ENCODE measurements at regions not wholly inside any gene's neighbourhood (a gene's known extent, or its start where the extent isn't known, plus 50 kb on each side); places are given as distances from the start of the nearest gene placed in this dataset.

GRCh38 chr4:3673716-3674478 lies 92.3 kb upstream of the ADRA2C start:
- Histone ChIP-seq H3K9me3 (replicated peaks) (peaks cover 9% of the 10 kb centered on the region), H3K4me1 (replicated peaks) (peaks cover 15% of the 10 kb centered on the region), H3K36me3 (no peaks in the 10 kb centered on the region), H3K4me3 (no peak overlapping the region), H3K27ac (no peak overlapping the region), H3K27me3 (replicated peaks) (peaks cover 16% of the 10 kb centered on the region)
- no peak for DNase-seq (ENCODE audit: low read depth in 1 of 2, low spot score in 2 of 2)

DNA sequence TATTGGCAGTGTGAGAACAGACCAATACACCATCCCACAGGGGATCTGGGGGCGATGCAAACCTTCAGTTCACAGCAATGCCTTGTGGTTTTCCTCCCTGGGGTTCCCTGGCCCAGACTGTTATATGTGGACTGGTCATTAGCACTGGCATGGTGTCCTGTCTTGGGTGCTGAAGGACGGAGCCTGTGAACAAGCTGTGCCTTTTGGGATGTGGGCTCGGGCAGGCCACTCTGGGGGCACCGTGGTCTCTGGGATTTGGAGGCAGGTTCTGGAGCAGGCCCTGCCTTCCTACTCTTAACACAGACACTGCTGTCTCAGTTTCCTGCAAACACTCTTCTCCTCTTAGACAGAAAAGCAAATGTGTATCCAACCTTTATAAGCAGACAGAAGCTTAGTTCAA lies 93.0 kb upstream of the ADRA2C start:
- Histone ChIP-seq H3K27me3 (replicated peaks) (peaks cover 16% of the 10 kb centered on the region), H3K36me3 (no peaks in the 10 kb centered on the region), H3K9me3 (replicated peaks) (peaks cover 9% of the 10 kb centered on the region), H3K27ac (no peak overlapping the region), H3K4me3 (no peak overlapping the region), H3K4me1 (replicated peaks) (peaks cover 15% of the 10 kb centered on the region)
- no peak for DNase-seq (ENCODE audit: low read depth in 1 of 2, low spot score in 2 of 2)

DNA sequence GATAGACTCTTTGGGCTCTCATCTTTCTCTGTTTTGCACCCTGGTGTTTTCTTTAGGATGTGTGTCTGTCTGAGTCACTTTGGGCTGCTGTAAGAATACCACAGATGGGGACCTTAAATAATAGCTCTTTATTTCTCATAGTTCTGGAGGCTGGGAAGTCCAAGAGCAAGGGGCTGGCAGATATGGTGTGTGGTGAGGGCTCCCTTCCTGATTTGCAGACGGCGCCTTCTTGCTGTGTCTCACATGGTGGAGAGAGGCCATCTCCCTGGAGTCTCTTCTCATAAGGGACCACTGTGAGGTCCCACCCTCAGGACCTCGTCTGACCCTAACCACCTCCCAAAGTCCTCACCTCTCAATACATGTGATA lies 93.7 kb upstream of the ADRA2C start:
- no peak for DNase-seq (ENCODE audit: low read depth in 1 of 2, low spot score in 2 of 2)
- H3K4me1 ChIP-seq (replicated peaks), result peaks cover 15% of the 10 kb centered on the region

DNA sequence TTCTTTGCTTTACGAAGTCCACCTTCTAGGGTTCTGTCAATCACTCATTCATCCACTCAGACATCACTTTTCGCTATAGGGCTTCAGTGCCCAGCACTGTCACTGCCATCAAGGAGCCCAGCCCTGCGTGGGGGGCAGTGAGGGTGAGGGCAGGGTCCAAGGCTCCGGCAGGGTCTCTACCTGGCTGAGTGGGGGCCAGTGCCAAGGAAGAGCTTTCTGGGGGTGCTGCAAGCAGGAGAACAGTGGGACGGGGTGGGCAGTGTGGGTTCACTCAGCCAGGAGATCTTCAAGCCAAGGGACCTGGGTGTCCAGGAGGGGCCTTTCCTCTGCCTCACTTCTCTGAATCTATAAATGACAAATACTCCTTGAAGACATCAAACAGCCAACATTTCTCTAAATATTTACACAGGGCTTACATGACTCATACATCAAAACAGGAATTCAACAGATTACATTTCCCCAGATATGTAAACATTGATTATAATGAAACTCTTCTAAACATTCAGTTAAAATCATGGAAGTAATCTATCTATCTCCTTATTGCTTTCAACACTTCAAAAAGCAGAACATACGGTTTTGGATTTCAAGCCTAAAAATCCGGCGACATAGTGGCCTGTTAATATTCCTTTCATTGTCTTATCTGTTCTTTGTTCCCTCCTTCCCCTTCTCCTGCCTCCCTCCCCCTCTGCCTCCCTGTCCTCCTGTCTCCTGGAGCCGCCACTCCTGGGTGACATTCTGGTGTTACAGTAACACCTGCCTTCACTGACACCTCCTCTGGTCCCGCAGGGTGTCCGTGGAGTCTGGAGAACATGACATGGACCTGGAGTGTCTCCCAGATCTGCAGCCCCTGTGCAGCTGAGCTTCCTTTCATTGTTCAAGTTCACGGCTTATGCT lies 94.4 kb upstream of the ADRA2C start:
- H3K27ac ChIP-seq, result no peak overlapping the region
- H3K4me1 ChIP-seq (replicated peaks), result peaks cover 15% of the 10 kb centered on the region
- no peaks in the 10 kb centered on the region for H3K36me3 ChIP-seq
- peaks cover 15% of the 10 kb centered on the region for H3K9me3 ChIP-seq (replicated peaks)
- peaks cover 11% of the 10 kb centered on the region; the same call in 1 of the 2 replicates for H3K27me3 ChIP-seq (replicated peaks)
- H3K4me3 ChIP-seq, result no peak overlapping the region
- DNase-seq (ENCODE audit: low read depth in 1 of 2, low spot score in 2 of 2), result peak in 1 of 2 experiments; percentile 46

More for the DNA sequence above, 93.7 kb upstream of the ADRA2C start:
- Histone ChIP-seq H3K9me3 (replicated peaks) (peaks cover 9% of the 10 kb centered on the region), H3K4me3 (no peak overlapping the region), H3K27me3 (replicated peaks) (peaks cover 16% of the 10 kb centered on the region), H3K36me3 (no peaks in the 10 kb centered on the region), H3K27ac (no peak overlapping the region)

DNA sequence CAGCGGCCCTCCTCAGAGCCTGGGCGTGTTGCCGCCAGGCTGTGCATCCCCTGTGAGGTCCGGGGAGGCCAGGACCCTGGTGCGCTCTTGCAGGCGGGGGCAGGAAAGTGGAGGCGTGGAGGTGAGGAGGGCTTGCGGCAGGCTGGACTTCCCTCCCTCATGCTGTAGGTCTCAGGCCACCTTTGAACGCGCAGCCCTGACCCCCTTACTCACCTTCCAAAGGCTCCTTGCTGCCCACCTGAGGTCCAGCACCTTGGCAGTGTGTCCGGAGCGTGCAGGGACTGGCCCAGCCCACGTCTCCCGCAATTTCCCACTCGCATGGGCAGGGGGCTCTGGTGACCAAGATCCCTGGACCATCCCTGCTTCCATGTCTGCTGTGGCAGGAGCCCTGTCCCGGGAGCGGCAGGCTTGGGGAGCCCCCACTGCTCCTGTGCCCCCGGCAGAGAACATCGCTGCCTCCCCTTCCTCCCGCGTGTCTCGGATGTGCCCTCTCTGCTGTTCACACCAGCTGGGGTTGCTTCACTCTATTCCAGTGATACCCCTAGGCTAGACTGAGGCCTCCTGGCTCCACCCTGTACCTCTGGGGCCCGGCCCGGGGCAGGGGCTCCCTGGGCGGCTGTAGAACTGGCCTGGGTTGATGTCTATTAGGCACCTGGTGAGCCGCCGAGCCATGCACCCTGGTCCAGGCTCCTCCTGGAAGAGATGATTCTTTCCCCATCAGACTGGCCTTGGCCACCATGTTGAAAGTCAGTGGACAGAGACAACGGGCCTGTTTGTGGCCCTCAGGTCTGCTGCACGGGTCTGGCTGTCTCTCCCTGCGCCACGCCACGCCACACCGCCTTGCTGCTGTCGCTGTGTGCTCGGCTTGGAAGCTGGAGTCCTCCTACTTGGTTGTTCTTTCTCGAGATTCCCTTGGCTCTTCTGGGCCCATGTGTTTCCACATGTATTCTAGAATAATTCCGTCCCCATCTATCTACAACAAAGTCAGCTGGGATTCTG lies 95.4 kb upstream of the ADRA2C start:
- Histone ChIP-seq H3K4me1 (replicated peaks) (peaks cover 15% of the 10 kb centered on the region), H3K27me3 (replicated peaks) (peaks cover 3% of the 10 kb centered on the region; the same call in 1 of the 2 replicates), H3K36me3 (no peaks in the 10 kb centered on the region), H3K4me3 (no peak overlapping the region), H3K9me3 (replicated peaks) (peaks cover 17% of the 10 kb centered on the region), H3K27ac (no peak overlapping the region)
- no peak for DNase-seq (ENCODE audit: low read depth in 1 of 2, low spot score in 2 of 2)

DNA sequence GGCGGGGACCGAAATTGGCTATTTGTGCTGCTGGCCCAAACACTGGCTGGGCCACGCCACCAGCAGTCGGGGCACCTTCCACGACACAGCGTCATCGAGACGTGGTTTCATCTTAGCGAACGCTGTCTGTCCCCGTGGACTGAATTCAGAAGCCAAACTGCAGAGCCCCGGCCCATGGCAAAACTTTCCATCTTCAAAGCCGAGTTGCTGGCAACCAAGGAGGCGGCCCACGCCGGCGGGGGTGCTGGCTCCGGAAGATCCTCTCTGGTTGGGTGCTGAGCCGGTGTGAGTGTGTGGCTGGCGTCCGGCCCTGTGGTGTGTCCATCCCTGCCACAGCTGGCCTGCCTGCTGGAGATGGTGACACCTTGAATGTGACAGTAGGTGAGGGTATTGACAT lies 96.6 kb upstream of the ADRA2C start:
- DNase-seq (ENCODE audit: low read depth in 1 of 2, low spot score in 2 of 2), result no peak
- Histone ChIP-seq H3K4me1 (replicated peaks) (peaks cover 15% of the 10 kb centered on the region), H3K9me3 (replicated peaks) (peaks cover 17% of the 10 kb centered on the region), H3K27ac (no peak overlapping the region), H3K36me3 (no peaks in the 10 kb centered on the region), H3K27me3 (replicated peaks) (peaks cover 3% of the 10 kb centered on the region; the same call in 1 of the 2 replicates), H3K4me3 (no peak overlapping the region)

GRCh38 chr4:3668825-3669552 lies 97.2 kb upstream of the ADRA2C start:
- no peaks in the 10 kb centered on the region for H3K36me3 ChIP-seq
- H3K4me1 ChIP-seq (replicated peaks), result peaks cover 15% of the 10 kb centered on the region
- no peak overlapping the region for H3K4me3 ChIP-seq
- no peak for DNase-seq (ENCODE audit: low read depth in 1 of 2, low spot score in 2 of 2)
- H3K27ac ChIP-seq, result no peak overlapping the region
- peaks cover 17% of the 10 kb centered on the region for H3K9me3 ChIP-seq (replicated peaks)
- H3K27me3 ChIP-seq (replicated peaks), result peaks cover 3% of the 10 kb centered on the region; the same call in 1 of the 2 replicates

DNA sequence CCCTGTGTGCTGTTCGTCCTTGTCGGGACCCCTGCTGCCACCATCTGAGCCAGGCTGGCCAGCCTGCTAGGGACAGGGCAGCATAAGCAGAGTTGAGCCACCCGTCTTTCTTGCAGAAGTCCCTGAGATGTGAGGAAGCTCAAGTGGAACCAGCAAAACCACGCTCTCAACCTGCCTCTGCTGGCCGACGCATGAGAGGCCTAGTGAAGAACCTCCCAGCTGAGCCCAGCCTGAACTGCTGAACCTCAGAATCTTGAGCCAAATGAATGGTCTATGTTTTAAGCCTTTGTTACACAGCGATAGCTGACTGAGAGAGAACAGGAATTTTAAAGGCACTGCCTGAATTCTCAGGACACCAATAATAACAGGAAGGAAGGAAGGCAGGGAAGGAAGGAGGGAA lies 98.9 kb upstream of the ADRA2C start:
- Histone ChIP-seq H3K4me3 (no peak overlapping the region), H3K36me3 (no peaks in the 10 kb centered on the region), H3K27me3 (replicated peaks) (peaks cover 3% of the 10 kb centered on the region; the same call in 1 of the 2 replicates), H3K4me1 (replicated peaks) (peaks cover 12% of the 10 kb centered on the region), H3K9me3 (replicated peaks) (peaks cover 8% of the 10 kb centered on the region), H3K27ac (no peak overlapping the region)
- DNase-seq (ENCODE audit: low read depth in 1 of 2, low spot score in 2 of 2), result no peak

DNA sequence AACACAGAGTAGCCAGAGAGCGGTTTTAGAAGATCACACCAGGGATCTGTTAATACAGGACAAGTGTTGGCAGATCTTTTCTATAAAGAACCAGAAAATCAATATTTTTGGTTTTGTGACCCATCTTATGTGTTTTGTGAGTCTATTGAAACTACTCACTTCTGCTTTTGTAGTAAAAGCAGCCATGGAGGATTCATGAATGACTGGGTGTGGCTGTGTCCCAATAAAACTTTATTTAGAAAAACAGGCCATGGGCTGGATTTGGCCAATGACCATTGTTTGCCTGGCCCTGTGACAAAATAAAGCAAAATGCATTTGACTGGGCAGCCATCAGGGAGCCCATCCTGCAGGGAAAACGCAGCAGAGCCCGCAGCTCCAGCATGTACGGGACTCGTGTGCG lies 99.9 kb upstream of the ADRA2C start:
- Histone ChIP-seq H3K4me1 (replicated peaks) (peaks cover 2% of the 10 kb centered on the region), H3K9me3 (replicated peaks) (peaks cover 8% of the 10 kb centered on the region), H3K36me3 (no peaks in the 10 kb centered on the region), H3K4me3 (no peak overlapping the region), H3K27ac (no peak overlapping the region), H3K27me3 (replicated peaks) (peaks cover 10% of the 10 kb centered on the region; the same call in 1 of the 2 replicates)
- no peak for DNase-seq (ENCODE audit: low read depth in 1 of 2, low spot score in 2 of 2)

DNA sequence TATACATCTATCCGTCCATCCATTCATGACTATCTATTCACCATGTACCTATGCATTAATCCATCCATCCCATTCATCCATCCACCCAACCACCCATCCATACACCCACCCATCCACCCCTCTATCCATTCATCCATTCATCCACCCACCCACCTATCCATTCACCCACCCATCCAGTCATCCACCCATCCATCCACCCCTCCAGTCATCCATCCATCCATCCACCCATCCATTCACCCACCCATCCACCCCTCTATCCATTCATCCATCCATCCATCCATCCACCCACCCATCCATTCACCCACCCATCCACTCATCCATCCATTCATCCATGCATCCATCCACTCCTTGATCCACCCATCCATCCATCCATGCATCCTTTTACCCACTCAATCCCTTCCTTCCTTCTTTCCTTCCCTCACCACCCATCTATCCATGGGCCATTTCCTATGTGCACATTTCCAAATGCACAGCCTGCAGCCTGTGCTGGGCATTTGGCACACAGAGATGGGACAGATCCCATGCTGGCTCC lies 100.8 kb upstream of the ADRA2C start:
- DNase-seq (ENCODE audit: low read depth in 1 of 2, low spot score in 2 of 2), result no peak
- no peak overlapping the region for H3K4me3 ChIP-seq
- no peaks in the 10 kb centered on the region for H3K36me3 ChIP-seq
- H3K27ac ChIP-seq, result no peak overlapping the region
- H3K27me3 ChIP-seq (replicated peaks), result peaks cover 18% of the 10 kb centered on the region
- peaks cover 8% of the 10 kb centered on the region for H3K9me3 ChIP-seq (replicated peaks)
- H3K4me1 ChIP-seq (replicated peaks), result no peaks in the 10 kb centered on the region

- Histone ChIP-seq H3K27me3 (replicated peaks) (peaks cover 26% of the 10 kb centered on the region), H3K27ac (no peak overlapping the region), H3K4me3 (no peak overlapping the region), H3K4me1 (replicated peaks) (peaks cover 1% of the 10 kb centered on the region), H3K36me3 (no peaks in the 10 kb centered on the region), H3K9me3 (replicated peaks) (peaks cover 8% of the 10 kb centered on the region)
- DNase-seq (ENCODE audit: low read depth in 1 of 2, low spot score in 2 of 2), result no peak
Measured at GRCh38 chr4:3663791-3664190, 102.4 kb upstream of the ADRA2C start.

GRCh38 chr4:3662516-3662915 lies 103.7 kb upstream of the ADRA2C start:
- Histone ChIP-seq H3K27ac (no peak overlapping the region), H3K36me3 (no peaks in the 10 kb centered on the region), H3K4me3 (no peak overlapping the region), H3K4me1 (replicated peaks) (peaks cover 14% of the 10 kb centered on the region), H3K27me3 (replicated peaks) (peaks cover 26% of the 10 kb centered on the region), H3K9me3 (replicated peaks) (peaks cover 8% of the 10 kb centered on the region)
- DNase-seq (ENCODE audit: low read depth in 1 of 2, low spot score in 2 of 2), result no peak

Data from SJSA1 (cell line).